Adipocyte (in vitro differentiated cells): ENCODE measurements at regions not wholly inside any gene's neighbourhood (a gene's known extent, or its start where the extent isn't known, plus 50 kb on each side); places are given as distances from the start of the nearest gene placed in this dataset.

Source experiments
- DNase-seq: peaks from one replicate; pipeline ENCODE4 v3.0.0-alpha.2; 2015; ENCODE audit warnings: low read depth
- H3K27me3 ChIP-seq: replicated peaks from 2 replicates; pipeline ENCODE4 v1.7.0; 2013; ENCODE audit warnings: mild to moderate bottlenecking, low read length, moderate library complexity; ENCODE audit not compliant: control insufficient read depth, insufficient read depth
- H3K36me3 ChIP-seq: 2 replicates; pipeline ENCODE4 v1.7.0; 2013; ENCODE audit warnings: low read length, mild to moderate bottlenecking, moderate library complexity; ENCODE audit not compliant: control insufficient read depth, insufficient read depth, severe bottlenecking
- H3K4me1 ChIP-seq: 2 replicates; pipeline ENCODE4 v1.7.0; 2013; ENCODE audit warnings: mild to moderate bottlenecking, low read length, moderate library complexity; ENCODE audit not compliant: control insufficient read depth, insufficient read depth
- H3K4me3 ChIP-seq: 2 replicates; pipeline ENCODE4 v1.7.0; 2013; ENCODE audit warnings: mild to moderate bottlenecking, low read length, moderate library complexity
- H3K9ac ChIP-seq: 2 replicates; pipeline ENCODE4 v1.7.0; 2013; ENCODE audit warnings: mild to moderate bottlenecking, low read length, moderate library complexity
- H3K9me3 ChIP-seq: 2 replicates; pipeline ENCODE4 v1.7.0; 2013; ENCODE audit warnings: mild to moderate bottlenecking, low read length, moderate library complexity; ENCODE audit not compliant: control insufficient read depth

DNA sequence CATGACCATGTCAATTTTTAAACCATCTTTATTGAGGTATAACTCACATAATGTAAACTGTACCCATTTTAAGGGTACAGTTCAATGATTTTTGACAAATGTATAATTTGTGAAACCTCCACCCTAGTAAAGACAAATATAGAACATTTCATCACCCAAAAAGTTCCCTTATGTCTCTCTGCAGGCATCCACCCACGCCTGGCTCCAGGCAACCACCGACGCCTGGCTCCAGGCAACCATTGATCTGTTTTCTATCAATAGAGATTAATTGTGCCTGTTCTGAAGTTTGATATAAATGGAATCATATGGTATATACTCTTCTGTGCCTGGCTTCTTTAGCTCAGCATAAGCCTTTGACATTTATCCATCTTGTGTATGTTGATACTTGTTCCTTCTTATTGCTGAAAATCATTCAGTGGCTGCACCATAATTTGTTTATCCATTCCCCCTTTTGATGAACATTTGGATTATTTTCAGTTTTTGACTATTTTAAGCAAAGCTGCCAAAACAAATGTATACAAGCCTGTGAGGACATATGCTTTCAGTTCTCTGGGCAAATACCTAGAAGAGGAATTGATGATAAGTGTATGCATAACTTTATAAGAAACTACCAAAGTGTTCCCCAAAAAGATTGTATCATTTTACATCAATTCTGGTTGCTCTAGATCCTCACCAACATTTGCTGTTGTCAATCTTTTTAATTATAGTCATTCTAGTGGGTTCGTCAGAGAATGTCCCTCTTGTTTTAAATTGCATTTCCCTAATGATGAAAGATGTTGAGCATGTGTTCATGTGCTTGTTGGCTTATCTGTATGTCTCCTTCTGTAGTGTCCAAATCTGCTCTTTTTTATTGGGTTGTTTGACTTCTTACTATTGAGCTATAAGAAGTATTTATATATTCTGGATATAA is 55.7 kb upstream of the HECTD2 start:
- Histone ChIP-seq H3K27me3 (no peaks in the 10 kb centered on the region), H3K9ac (no peak overlapping the region), H3K4me3 (no peak overlapping the region), H3K4me1 (peaks cover 32% of the 10 kb centered on the region), H3K9me3 (no peaks in the 10 kb centered on the region), H3K36me3 (no peaks in the 10 kb centered on the region)
- no peak for DNase-seq

DNA sequence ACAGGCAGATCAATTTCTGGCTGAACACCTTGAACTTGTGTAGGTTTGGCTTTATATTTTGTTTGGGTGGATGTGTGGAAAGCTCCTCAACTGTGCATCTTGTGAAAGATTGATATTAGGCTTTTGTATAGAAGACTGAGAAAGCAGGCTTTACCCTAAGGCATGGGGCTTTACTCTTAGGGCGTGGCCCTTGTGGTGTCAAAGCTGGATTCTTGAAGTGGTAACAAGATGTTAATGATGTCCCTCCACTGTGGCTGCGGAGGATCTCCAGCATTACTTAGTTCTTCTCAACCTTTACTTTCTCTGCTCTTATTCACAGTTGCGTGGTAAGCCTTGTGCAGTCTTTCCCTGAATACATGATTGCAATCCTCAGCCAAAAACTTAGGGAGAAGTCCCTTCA is 54.1 kb upstream of the HECTD2 start:
- no peaks in the 10 kb centered on the region for H3K36me3 ChIP-seq
- H3K4me3 ChIP-seq, result no peak overlapping the region
- H3K9ac ChIP-seq, result no peak overlapping the region
- no peaks in the 10 kb centered on the region for H3K9me3 ChIP-seq
- no peaks in the 10 kb centered on the region for H3K27me3 ChIP-seq
- peaks cover 16% of the 10 kb centered on the region for H3K4me1 ChIP-seq
- DNase-seq, result no peak

DNA sequence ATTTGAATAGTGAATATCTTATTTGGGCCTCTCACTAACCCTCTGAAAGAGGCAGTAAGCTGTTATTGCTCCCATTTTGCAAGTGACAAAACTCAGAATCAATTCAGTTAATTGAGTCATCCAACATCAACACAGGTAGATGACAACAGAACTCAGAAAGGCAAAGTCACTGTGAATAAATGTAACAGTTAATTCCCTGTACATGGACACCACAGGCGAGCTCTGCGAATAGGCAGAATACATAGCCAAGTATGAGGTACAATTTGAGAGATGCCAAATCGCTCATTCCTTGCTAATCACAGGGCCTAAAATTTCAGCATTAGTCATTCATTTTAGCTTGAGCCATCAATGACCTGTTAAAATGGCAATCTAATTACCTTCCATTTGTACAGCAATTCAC is 52.6 kb upstream of the HECTD2 start:
- no peaks in the 10 kb centered on the region for H3K9me3 ChIP-seq
- no peak for DNase-seq
- peaks cover 7% of the 10 kb centered on the region for H3K4me1 ChIP-seq
- H3K9ac ChIP-seq, result no peak overlapping the region
- H3K27me3 ChIP-seq, result no peaks in the 10 kb centered on the region
- H3K4me3 ChIP-seq, result no peak overlapping the region
- no peaks in the 10 kb centered on the region for H3K36me3 ChIP-seq
